H1 (cell line): ENCODE measurements at regions not wholly inside any gene's neighbourhood (a gene's known extent, or its start where the extent isn't known, plus 50 kb on each side); places are given as distances from the start of the nearest gene placed in this dataset.

Experiments used
- CTCF ChIA-PET: fragments of 300-600 bp; sonication (Branson Sonifier 250); formaldehyde crosslinking; loops from one replicate; lab custom pipeline; 2021; ENCODE audit not compliant: partially characterized antibody; lab: Charles Lee
- POLR2A ChIA-PET: fragments of 300-600 bp; sonication (Branson Sonifier 250); formaldehyde crosslinking; loops from one replicate; lab custom pipeline; 2021; ENCODE audit warnings: inconsistent platforms; ENCODE audit not compliant: partially characterized antibody; lab: Charles Lee
- DNase-seq, 2 experiments: peaks; one replicate each; pipeline versions ENCODE4 v3.0.0 to v3.0.0-alpha.2; 2010 to 2022; ENCODE audit warnings: low spot score in 2 of 2, low read depth in 1 of 2, mixed read lengths in 1 of 2
- FAIRE-seq: peaks from 2 replicates; lab custom pipeline; 2011; peaks lifted over from hg19 to GRCh38; lab: Jason Lieb, UNC
- H2AFZ ChIP-seq: 2 replicates; pipeline ENCODE4 v1.8.1; 2012; ENCODE audit warnings: low read length, inconsistent platforms
- H2AK5ac ChIP-seq: 2 replicates; pipeline ENCODE4 v1.6.1; 2013; ENCODE audit warnings: low read depth, low read length
- H2BK120ac ChIP-seq: replicated peaks from 2 replicates; pipeline ENCODE3; 2013; ENCODE audit warnings: low read depth, low read length, inconsistent platforms
- H2BK12ac ChIP-seq: 2 replicates; pipeline ENCODE4 v1.6.1; 2013; ENCODE audit warnings: low read depth, low read length
- H2BK15ac ChIP-seq: 2 replicates; pipeline ENCODE4 v1.6.1; 2013; ENCODE audit warnings: low read length
- H2BK20ac ChIP-seq: 2 replicates; pipeline ENCODE4 v1.6.1; 2013; ENCODE audit warnings: low read length
- H2BK5ac ChIP-seq: 2 replicates; pipeline ENCODE4 v1.6.1; 2013; ENCODE audit warnings: low read depth, low read length
- H3K14ac ChIP-seq: 2 replicates; pipeline ENCODE4 v1.6.1; 2013; ENCODE audit warnings: inconsistent platforms; ENCODE audit not compliant: insufficient read length
- H3K18ac ChIP-seq: 2 replicates; pipeline ENCODE4 v1.6.1; 2013; ENCODE audit warnings: low read length; ENCODE audit errors: extremely low read depth
- H3K23ac ChIP-seq: 2 replicates; pipeline ENCODE4 v1.6.1; 2013; ENCODE audit warnings: inconsistent platforms; ENCODE audit not compliant: insufficient read length
- H3K23me2 ChIP-seq: 2 replicates; pipeline ENCODE4 v1.6.1; 2013; ENCODE audit warnings: low read depth, low read length
- H3K27ac ChIP-seq: 2 replicates; pipeline ENCODE4 v1.6.1; 2011; ENCODE audit warnings: low read depth, low read length, inconsistent platforms
- H3K27me3 ChIP-seq, 4 experiments: replicated peaks in 1 of 4; 1 replicate in 1 of 4; 2 replicates in 3 of 4; pipeline versions ENCODE4 v1.6.1 to v1.8.1; 2011 to 2013; ENCODE audit warnings: low read length in 3 of 4, mild to moderate bottlenecking in 3 of 4, inconsistent platforms in 2 of 4, mixed read lengths in 2 of 4, moderate library complexity in 1 of 4; ENCODE audit not compliant: control insufficient read depth in 3 of 4, insufficient read depth in 3 of 4; ENCODE audit errors: extremely low read depth in 1 of 4
- H3K36me3 ChIP-seq, 4 experiments: 2 replicates each; pipeline versions ENCODE4 v1.6.1 to v1.8.1; 2011 to 2013; ENCODE audit warnings: mild to moderate bottlenecking in 4 of 4, low read length in 3 of 4, moderate library complexity in 2 of 4, control low read depth in 1 of 4, inconsistent platforms in 1 of 4; ENCODE audit not compliant: insufficient read depth in 4 of 4, control insufficient read depth in 2 of 4
- H3K4ac ChIP-seq: replicated peaks from 2 replicates; pipeline ENCODE3; 2013; ENCODE audit warnings: low read length, low read depth, mixed read lengths, inconsistent platforms; ENCODE audit not compliant: insufficient read length
- H3K4me1 ChIP-seq, 4 experiments: replicated peaks in 1 of 4; 1 replicate in 1 of 4; 2 replicates in 3 of 4; pipeline versions ENCODE4 v1.6.1 to v1.8.1; 2011 to 2013; ENCODE audit warnings: low read length in 3 of 4, inconsistent platforms in 2 of 4, mixed read lengths in 1 of 4; ENCODE audit not compliant: insufficient read depth in 4 of 4, control insufficient read depth in 3 of 4
- H3K4me2 ChIP-seq, 2 experiments: 2 replicates each; pipeline versions ENCODE4 v1.6.1 to v1.8.1; 2011 to 2013; ENCODE audit warnings: low read depth in 2 of 2, low read length in 2 of 2, control low read depth in 1 of 2, inconsistent platforms in 1 of 2, mild to moderate bottlenecking in 1 of 2; ENCODE audit not compliant: insufficient read depth in 1 of 2
- H3K4me3 ChIP-seq, 4 experiments: fragments of 200-600, 300-600 bp in 1 of 4; sonication (generic), shearing (Covaris generic), sonication (Bioruptor Twin) in 1 of 4; 2 replicates each; pipeline versions ENCODE4 v1.5.1 to v1.8.1; 2011 to 2016; ENCODE audit warnings: low read length in 4 of 4, low read depth in 3 of 4, control low read depth in 2 of 4, inconsistent platforms in 2 of 4, mild to moderate bottlenecking in 2 of 4, mixed read lengths in 1 of 4, moderate library complexity in 1 of 4; ENCODE audit not compliant: insufficient read depth in 2 of 4; ENCODE audit errors: extremely low read depth in 1 of 4
- H3K56ac ChIP-seq: replicated peaks from 2 replicates; pipeline ENCODE3; 2013; ENCODE audit warnings: low read depth, mild to moderate bottlenecking, mixed read lengths, low read length, inconsistent platforms; ENCODE audit not compliant: insufficient read length
- H3K79me1 ChIP-seq: 2 replicates; pipeline ENCODE4 v1.6.1; 2013; ENCODE audit warnings: low read depth, low read length, control low read depth
- H3K79me2 ChIP-seq, 2 experiments: 2 replicates each; pipeline versions ENCODE4 v1.6.1 to v1.8.1; 2012 to 2013; ENCODE audit warnings: low read length in 2 of 2, mild to moderate bottlenecking in 2 of 2, inconsistent platforms in 1 of 2; ENCODE audit not compliant: insufficient read depth in 2 of 2, control insufficient read depth in 1 of 2
- H3K9ac ChIP-seq, 4 experiments: replicated peaks in 1 of 4; 1 replicate in 1 of 4; 2 replicates in 3 of 4; pipeline versions ENCODE4 v1.6.1 to v1.8.1; 2011 to 2013; ENCODE audit warnings: low read depth in 3 of 4, low read length in 3 of 4, control low read depth in 2 of 4, mild to moderate bottlenecking in 2 of 4, moderate library complexity in 2 of 4, inconsistent platforms in 1 of 4; ENCODE audit errors: extremely low read depth in 1 of 4
- H3K9me3 ChIP-seq, 2 experiments: 2 replicates each; pipeline versions ENCODE4 v1.6.1 to v1.8.1; 2012 to 2013; ENCODE audit warnings: mild to moderate bottlenecking in 2 of 2, moderate library complexity in 2 of 2, control low read depth in 1 of 2, inconsistent platforms in 1 of 2, low read depth in 1 of 2, low read length in 1 of 2, mixed read lengths in 1 of 2; ENCODE audit not compliant: insufficient read depth in 2 of 2
- H4K20me1 ChIP-seq, 2 experiments: replicated peaks in 1 of 2; 2 replicates each; pipeline versions ENCODE3 to v1.8.1; 2011 to 2013; ENCODE audit warnings: inconsistent platforms in 2 of 2, low read length in 2 of 2, mild to moderate bottlenecking in 1 of 2; ENCODE audit not compliant: insufficient read depth in 2 of 2, control insufficient read depth in 1 of 2
- H4K5ac ChIP-seq: 2 replicates; pipeline ENCODE4 v1.6.1; 2013; ENCODE audit warnings: low read length, low read depth, mixed read lengths, inconsistent platforms; ENCODE audit not compliant: insufficient read length
- H4K8ac ChIP-seq: 2 replicates; pipeline ENCODE4 v1.8.0; 2013; ENCODE audit warnings: mild to moderate bottlenecking, moderate library complexity, low read length, inconsistent platforms; ENCODE audit not compliant: insufficient read depth; ENCODE audit errors: extremely low read depth
- H4K91ac ChIP-seq: replicated peaks from 2 replicates; pipeline ENCODE3; 2013; ENCODE audit warnings: low read length, mixed read lengths, inconsistent platforms; ENCODE audit not compliant: insufficient read length
- FOSL1 ChIP-seq: IDR thresholded peaks from 2 replicates; pipeline ENCODE4 v1.6.1; 2011; ENCODE audit warnings: mild to moderate bottlenecking, low read depth, low read length, moderate library complexity; ENCODE audit not compliant: insufficient read depth
- GABPA ChIP-seq: IDR thresholded peaks from 2 replicates; pipeline ENCODE4 v1.6.1; 2011; ENCODE audit warnings: mild to moderate bottlenecking, low read length, moderate library complexity, borderline replicate concordance; ENCODE audit not compliant: insufficient read depth
- SIN3A ChIP-seq, 2 experiments: IDR thresholded peaks in 1 of 2; conservative IDR thresholded peaks in 1 of 2; 2 replicates each; pipeline ENCODE4 v1.6.1; 2011 to 2012; ENCODE audit warnings: low read length in 2 of 2, improper control_type of control experiment in 1 of 2, low read depth in 1 of 2, mild to moderate bottlenecking in 1 of 2
- WGBS, 2 experiments: shearing (Covaris generic) in 1 of 2; methylation state at CpG; one replicate each; pipeline versions ENCODE4 v1.1.6 to v1.1.7; 2013 to 2015; ENCODE audit warnings: low lambda C conversion rate in 2 of 2, mixed read lengths in 2 of 2, inconsistent platforms in 1 of 2, low coverage in 1 of 2, missing lambda C conversion rate in 1 of 2; ENCODE audit not compliant: insufficient replicate concordance in 2 of 2, insufficient coverage in 1 of 2, insufficient read length in 1 of 2; ENCODE audit errors: extremely low coverage in 1 of 2, missing lambda C conversion rate in 1 of 2; 5-methylcytosine and 5-hydroxymethylcytosine counted together

DNA sequence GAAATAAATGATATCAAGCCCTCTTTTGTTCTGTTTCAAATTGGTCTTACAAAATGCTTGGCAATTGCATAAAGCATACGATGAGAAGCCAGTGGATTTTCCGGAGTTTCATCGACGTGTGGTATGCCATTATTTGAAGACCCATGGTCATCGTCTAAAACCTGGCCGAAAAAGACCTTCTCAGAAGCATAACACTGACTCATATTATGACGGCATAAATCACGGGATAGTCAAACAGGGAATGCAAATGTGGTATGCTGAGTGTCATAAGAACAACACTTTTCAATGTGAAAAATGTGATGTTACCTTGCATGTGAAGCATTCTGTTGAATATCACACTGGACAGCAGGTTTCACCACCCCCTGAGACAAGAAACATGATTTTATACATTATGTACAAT lies 695.2 kb downstream of the GRXCR1 start:
- Histone ChIP-seq H2BK120ac (no peak overlapping the region), H2AK5ac (no peak overlapping the region), H4K5ac (no peak overlapping the region), H4K91ac (no peak overlapping the region), H3K36me3 (no peaks in the 10 kb centered on the region), H3K79me1 (no peaks in the 10 kb centered on the region), H3K27ac (no peak overlapping the region), H2AFZ (no peak overlapping the region), H3K4me3 (no peak overlapping the region), H3K27me3 (no peaks in the 10 kb centered on the region), H3K18ac (no peak overlapping the region), H3K4ac (no peak overlapping the region), H3K9me3 (no peaks in the 10 kb centered on the region), H3K14ac (no peak overlapping the region), H3K4me2 (no peak overlapping the region), H3K9ac (no peak overlapping the region), H2BK12ac (no peak overlapping the region), H2BK5ac (no peak overlapping the region), H3K23me2 (no peaks in the 10 kb centered on the region), H4K8ac (no peak overlapping the region), H3K23ac (no peak overlapping the region), H3K79me2 (no peaks in the 10 kb centered on the region), H3K56ac (no peak overlapping the region), H3K4me1 (no peaks in the 10 kb centered on the region), H2BK20ac (no peak overlapping the region), H4K20me1 (no peaks in the 10 kb centered on the region), H2BK15ac (no peak overlapping the region)
- DNase-seq, result no peak
- ChIA-PET POLR2A (no interaction called here), CTCF (no interaction called here)
- no peak for FAIRE-seq
- TF ChIP-seq FOSL1 (no peak), SIN3A (conservative IDR thresholded peaks at IDR 0.05 in 1 of 2, IDR thresholded peaks at IDR 0.05 in 1 of 2; ENCODE audit: low read depth in 1 of 2, low read length in 2 of 2) (no peak), GABPA (no peak)
- 93% methylated on average over 8 of the region's 8 CpGs; no CpG with 5 or more reads in 1 of the 2 experiments for WGBS, 2 experiments
